Upper lobe of left lung (tissue), 6 donors: ENCODE measurements at regions not wholly inside any gene's neighbourhood (a gene's known extent, or its start where the extent isn't known, plus 50 kb on each side); places are given as distances from the start of the nearest gene placed in this dataset.

Experiments
- ATAC-seq, 2 donors: fragments of 200-7000 bp; cut with Tn5 transposase; one replicate each; pipeline ENCODE4 v1.9.1; 2022; ENCODE audit warnings: mild to moderate bottlenecking in 2 of 2, moderate library complexity in 2 of 2; ENCODE audit not compliant: low FRiP score in 2 of 2
- DNase-seq, 2 donors: peaks; one replicate each; pipeline ENCODE4 v3.0.0-alpha.2; 2019 to 2020
- H3K27ac ChIP-seq, 4 donors: fragments of 200-600 bp; sonication (generic); one replicate each; pipeline ENCODE4 v1.5.1; 2016 to 2019
- H3K27me3 ChIP-seq, 4 donors: fragments of 200-600 bp; sonication (generic); one replicate each; pipeline ENCODE4 v1.5.1; 2017 to 2019
- H3K36me3 ChIP-seq, 4 donors: fragments of 200-600 bp; sonication (generic); one replicate each; pipeline ENCODE4 v1.5.1; 2016 to 2019
- H3K4me1 ChIP-seq, 4 donors: fragments of 200-600 bp; sonication (generic); one replicate each; pipeline ENCODE4 v1.5.1; 2018 to 2019
- H3K4me3 ChIP-seq, 4 donors: fragments of 200-600 bp; sonication (generic); one replicate each; pipeline ENCODE4 v1.5.1; 2017 to 2019; ENCODE audit warnings: mild to moderate bottlenecking in 2 of 4, moderate library complexity in 1 of 4
- H3K9me3 ChIP-seq, 4 donors: fragments of 200-600 bp; sonication (generic); one replicate each; pipeline ENCODE4 v1.5.1; 2018 to 2019
- CTCF ChIP-seq, 6 experiments: fragments of 450-650 bp in 4 of 6; fragments of 200-600 bp in 2 of 6; sonication (generic) in 2 of 6; IDR thresholded peaks; one replicate each; pipeline ENCODE4 v1.5.1; 2016 to 2019; ENCODE audit warnings: antibody characterized with exemption in 6 of 6
- EP300 ChIP-seq, 4 donors: sonication (generic); formaldehyde crosslinking; IDR thresholded peaks; one replicate each; pipeline ENCODE4 v1.5.1; 2017; ENCODE audit warnings: antibody characterized with exemption in 4 of 4, control low read depth in 2 of 4
- POLR2A ChIP-seq, 4 donors: fragments of 450-650 bp; IDR thresholded peaks; one replicate each; pipeline ENCODE4 v1.5.1; 2016 to 2017; ENCODE audit warnings: antibody characterized with exemption in 4 of 4, mild to moderate bottlenecking in 2 of 4
- POLR2AphosphoS5 ChIP-seq, 2 donors: sonication (generic); formaldehyde crosslinking; IDR thresholded peaks; one replicate each; pipeline ENCODE4 v1.5.1; 2017; ENCODE audit warnings: antibody characterized with exemption in 2 of 2
- WGBS, 2 donors: methylation state at CpG; one replicate each; pipeline ENCODE4 v1.1.5; 2017 to 2018; 5-methylcytosine and 5-hydroxymethylcytosine counted together
- donor health status: DM: no; HTN: no; CAD: no; lungs with moderate emphysema.
- donor health status: DM: no; HTN: yes; CAD: no; lungs with severe emphysema.

GRCh38 chr1:58430421-58431275 lies 115.9 kb downstream of the OMA1 start:
- ATAC-seq (no peak), DNase-seq (no peak)
- TF ChIP-seq POLR2A (IDR thresholded peaks at IDR 0.05) = no peak
- no peak for TF ChIP-seq EP300 (IDR thresholded peaks at IDR 0.05)
- TF ChIP-seq CTCF (IDR thresholded peaks at IDR 0.05) = no peak
- no peak for TF ChIP-seq POLR2AphosphoS5 (IDR thresholded peaks at IDR 0.05)
- H3K27me3 ChIP-seq = no peaks in the 10 kb centered on the region
- H3K4me1 ChIP-seq = peaks cover 0 to 8% (median 3%) of the 10 kb centered on the region in 4 donors
- no peaks in the 10 kb centered on the region for H3K9me3 ChIP-seq
- no peak overlapping the region for H3K27ac ChIP-seq
- whole genome bisulfite sequencing, 2 donors = 85 to 94% methylated on average over 7 of the region's 7 CpGs
- no peak overlapping the region for H3K4me3 ChIP-seq
- no peaks in the 10 kb centered on the region for H3K36me3 ChIP-seq

- TF ChIP-seq EP300 (IDR thresholded peaks at IDR 0.05) = no peak
- TF ChIP-seq POLR2AphosphoS5 (IDR thresholded peaks at IDR 0.05) = no peak
- TF ChIP-seq POLR2A (IDR thresholded peaks at IDR 0.05) = no peak
- no peak for TF ChIP-seq CTCF (IDR thresholded peaks at IDR 0.05)
- H3K36me3 ChIP-seq = no peaks in the 10 kb centered on the region
- DNase-seq (no peak), ATAC-seq (peak in 1 of 2 donors; percentile 43)
- WGBS, 2 donors = 94 to 100% methylated on average over 2 of the region's 2 CpGs
- H3K27me3 ChIP-seq = no peaks in the 10 kb centered on the region
- no peaks in the 10 kb centered on the region for H3K9me3 ChIP-seq
- no peak overlapping the region for H3K4me3 ChIP-seq
- H3K4me1 ChIP-seq = no peaks in the 10 kb centered on the region
- no peak overlapping the region for H3K27ac ChIP-seq
These were observed 119.6 kb downstream of the OMA1 start for GRCh38 chr1:58426918-58427317.

GRCh38 chr1:58422436-58422835 lies 124.1 kb downstream of the OMA1 start:
- no peak overlapping the region for H3K27ac ChIP-seq
- no peaks in the 10 kb centered on the region for H3K4me1 ChIP-seq
- no peak for ATAC-seq
- no peaks in the 10 kb centered on the region for H3K9me3 ChIP-seq
- TF ChIP-seq EP300 (IDR thresholded peaks at IDR 0.05) (no peak), POLR2A (IDR thresholded peaks at IDR 0.05) (no peak), POLR2AphosphoS5 (IDR thresholded peaks at IDR 0.05) (no peak), CTCF (IDR thresholded peaks at IDR 0.05) (no peak)
- DNase-seq = no peak
- no peaks in the 10 kb centered on the region for H3K36me3 ChIP-seq
- no peaks in the 10 kb centered on the region for H3K27me3 ChIP-seq
- H3K4me3 ChIP-seq = no peak overlapping the region
- 89 to 93% methylated on average over 4 of the region's 4 CpGs for WGBS, 2 donors

- ATAC-seq (no peak), DNase-seq (no peak)
- TF ChIP-seq POLR2A (IDR thresholded peaks at IDR 0.05) (no peak), POLR2AphosphoS5 (IDR thresholded peaks at IDR 0.05) (no peak), CTCF (IDR thresholded peaks at IDR 0.05) (no peak), EP300 (IDR thresholded peaks at IDR 0.05) (no peak)
- H3K4me3 ChIP-seq = no peak overlapping the region
- no peaks in the 10 kb centered on the region for H3K4me1 ChIP-seq
- H3K27me3 ChIP-seq = no peaks in the 10 kb centered on the region
- H3K36me3 ChIP-seq = no peaks in the 10 kb centered on the region
- no peaks in the 10 kb centered on the region for H3K9me3 ChIP-seq
- WGBS, 2 donors = 89 to 92% methylated on average over 2 of the region's 2 CpGs
- no peak overlapping the region for H3K27ac ChIP-seq
These were observed 128.0 kb downstream of the OMA1 start for GRCh38 chr1:58418283-58419228.
